Aorta (tissue), 5 donors: ENCODE measurements at regions not wholly inside any gene's neighbourhood (a gene's known extent, or its start where the extent isn't known, plus 50 kb on each side); places are given as distances from the start of the nearest gene placed in this dataset.

Source experiments
- ATAC-seq: fragments of 200-7000 bp; cut with Tn5 transposase; one replicate; pipeline ENCODE4 v1.9.1; 2022; ENCODE audit warnings: moderate library complexity; ENCODE audit not compliant: low FRiP score
- DNase-seq, 2 donors: peaks; one replicate each; pipeline ENCODE4 v3.0.0-alpha.2; 2020
- H3K27ac ChIP-seq, 2 donors: one replicate each; pipeline ENCODE4 v1.5.1; 2013; ENCODE audit warnings: low read length in 2 of 2, mild to moderate bottlenecking in 2 of 2, moderate library complexity in 2 of 2, control low read depth in 1 of 2, inconsistent platforms in 1 of 2, low read depth in 1 of 2
- H3K27me3 ChIP-seq, 2 donors: one replicate each; pipeline ENCODE4 v1.6.1; 2013; ENCODE audit warnings: control low read depth in 1 of 2, low read length in 1 of 2, mild to moderate bottlenecking in 1 of 2, moderate library complexity in 1 of 2; ENCODE audit not compliant: insufficient read depth in 2 of 2, control insufficient read depth in 1 of 2
- H3K36me3 ChIP-seq, 2 donors: one replicate each; pipeline ENCODE4 v1.6.1; 2013; ENCODE audit warnings: control low read depth in 1 of 2, low read length in 1 of 2, mild to moderate bottlenecking in 1 of 2; ENCODE audit not compliant: insufficient read depth in 2 of 2, control insufficient read depth in 1 of 2
- H3K4me1 ChIP-seq, 2 donors: one replicate each; pipeline ENCODE4 v1.6.1; 2013; ENCODE audit warnings: low read length in 2 of 2, control low read depth in 1 of 2, mild to moderate bottlenecking in 1 of 2, moderate library complexity in 1 of 2; ENCODE audit not compliant: insufficient read depth in 2 of 2, control insufficient read depth in 1 of 2
- H3K4me3 ChIP-seq, 2 donors: one replicate each; pipeline ENCODE4 v1.5.1; 2013; ENCODE audit warnings: low read length in 2 of 2, control low read depth in 1 of 2, mild to moderate bottlenecking in 1 of 2
- H3K9me3 ChIP-seq: one replicate; pipeline ENCODE4 v1.6.1; 2013; ENCODE audit warnings: mild to moderate bottlenecking, low read length; ENCODE audit not compliant: control insufficient read depth
- WGBS, 2 donors: extraction: QIAGEN DNeasy Blood & Tissue Kit; methylation state at CpG; one replicate each; pipeline ENCODE4 v1.1.7; 2013; 5-methylcytosine and 5-hydroxymethylcytosine counted together
- intact Hi-C, 2 donors: fragments of 100-400 bp; cut with DNase I; formaldehyde crosslinking; loops; one replicate each; pipeline versions ENCODE4 v1.14.2 to v1.15.0; 2022
- donor health status: healthy with polysubstance abuse.
- donor health status: Bipolar disorder and iron deficiency.
- donor health status: DM: no; HTN: no; CAD: no.
- donor health status: DM: no; HTN: no; CAD: no.
- donor health status: DM: yes; HTN: yes; CAD: no.

- ATAC-seq, result no peak
- Histone ChIP-seq H3K9me3 (no peaks in the 10 kb centered on the region), H3K36me3 (no peaks in the 10 kb centered on the region), H3K4me3 (no peak overlapping the region), H3K27me3 (no peaks in the 10 kb centered on the region), H3K4me1 (no peaks in the 10 kb centered on the region), H3K27ac (no peak overlapping the region)
- WGBS, 2 donors, result 92 to 96% methylated on average over 4 of the region's 4 CpGs
- intact Hi-C loops, result loop anchor here (10.0 kb wide), 1 partner anchor 193 kb away; the partner anchor contains the start of gene LINGO1 (in 2 of the 2)
- DNase-seq, result peak in 1 of 2 donors; percentile 21
These were observed 195.1 kb upstream of the LINGO1 start for GRCh38 chr15:77827860-77828259.

GRCh38 chr15:77826006-77826695, 193.4 kb upstream of the LINGO1 start:
- ATAC-seq, result no peak
- intact Hi-C loops, result loop anchor here (10.0 kb wide), 1 partner anchor 191 kb away; the partner anchor contains the start of gene LINGO1 (in 2 of the 2)

GRCh38 chr15:77825546-77825945, 192.8 kb upstream of the LINGO1 start:
- ATAC-seq (no peak), DNase-seq (peak in 1 of 2 donors; percentile 72)
- Histone ChIP-seq H3K4me1 (no peaks in the 10 kb centered on the region), H3K27me3 (no peaks in the 10 kb centered on the region), H3K36me3 (no peaks in the 10 kb centered on the region), H3K4me3 (no peak overlapping the region), H3K9me3 (no peaks in the 10 kb centered on the region), H3K27ac (no peak overlapping the region)
- WGBS, 2 donors, result 95% methylated on average over 7 of the region's 7 CpGs
- intact Hi-C loops, result loop anchor here (10.0 kb wide), 1 partner anchor 191 kb away; the partner anchor contains the start of gene LINGO1 (in 2 of the 2)

More at GRCh38 chr15:77826006-77826695, 193.4 kb upstream of the LINGO1 start:
- Histone ChIP-seq H3K4me1 (no peaks in the 10 kb centered on the region), H3K4me3 (no peak overlapping the region), H3K27ac (no peak overlapping the region), H3K36me3 (no peaks in the 10 kb centered on the region), H3K27me3 (no peaks in the 10 kb centered on the region), H3K9me3 (no peaks in the 10 kb centered on the region)
- peak in 1 of 2 donors; percentile 67 for DNase-seq
- WGBS, 2 donors, result 83 to 85% methylated on average over 11 of the region's 11 CpGs

- no peak overlapping the region for H3K27ac ChIP-seq
- no peak overlapping the region for H3K4me3 ChIP-seq
- no peaks in the 10 kb centered on the region for H3K4me1 ChIP-seq
- DNase-seq, result no peak
- intact Hi-C loops, result loop anchor here (10.0 kb wide), 1 partner anchor 190 kb away; the partner anchor contains the start of gene LINGO1 (in 2 of the 2)
- no peaks in the 10 kb centered on the region for H3K27me3 ChIP-seq
- ATAC-seq, result no peak
- no peaks in the 10 kb centered on the region for H3K36me3 ChIP-seq
- H3K9me3 ChIP-seq, result no peaks in the 10 kb centered on the region
- 81 to 87% methylated on average over 3 of the region's 3 CpGs for WGBS, 2 donors
These were observed 192.5 kb upstream of the LINGO1 start for GRCh38 chr15:77825252-77825542.

- H3K4me3 ChIP-seq, result no peak overlapping the region
- H3K4me1 ChIP-seq, result no peaks in the 10 kb centered on the region
- intact Hi-C loops, result loop anchor here (10.0 kb wide), 1 partner anchor 190 kb away; the partner anchor contains the start of gene LINGO1 (in 2 of the 2)
- DNase-seq (peak in 1 of 2 donors; percentile 60), ATAC-seq (no peak)
- WGBS, 2 donors, result 88% methylated on average over 13 of the region's 13 CpGs
- no peaks in the 10 kb centered on the region for H3K36me3 ChIP-seq
- no peak overlapping the region for H3K27ac ChIP-seq
- no peaks in the 10 kb centered on the region for H3K9me3 ChIP-seq
- H3K27me3 ChIP-seq, result no peaks in the 10 kb centered on the region
These were observed 191.9 kb upstream of the LINGO1 start for GRCh38 chr15:77824361-77825251.

- H3K27ac ChIP-seq, result no peak overlapping the region
- H3K36me3 ChIP-seq, result no peaks in the 10 kb centered on the region
- no peaks in the 10 kb centered on the region for H3K27me3 ChIP-seq
- no peak overlapping the region for H3K4me3 ChIP-seq
- peak in 1 of 2 donors; percentile 62 for DNase-seq
- H3K9me3 ChIP-seq, result no peaks in the 10 kb centered on the region
- intact Hi-C loops, result loop anchor here (10.0 kb wide), 1 partner anchor 189 kb away; the partner anchor contains the start of gene LINGO1 (in 2 of the 2)
- no peaks in the 10 kb centered on the region for H3K4me1 ChIP-seq
- no peak for ATAC-seq
- WGBS, 2 donors, result 85 to 98% methylated on average over 4 of the region's 4 CpGs
These were observed 191.0 kb upstream of the LINGO1 start for GRCh38 chr15:77823736-77824135.

- Histone ChIP-seq H3K36me3 (no peaks in the 10 kb centered on the region), H3K27me3 (no peaks in the 10 kb centered on the region), H3K27ac (no peak overlapping the region), H3K4me3 (no peak overlapping the region), H3K4me1 (no peaks in the 10 kb centered on the region), H3K9me3 (no peaks in the 10 kb centered on the region)
- ATAC-seq, result no peak
- intact Hi-C loops, result loop anchor here (10.0 kb wide), 1 partner anchor 188 kb away; the partner anchor contains the start of gene LINGO1 (in 2 of the 2)
- 76 to 78% methylated on average over 7 of the region's 7 CpGs for WGBS, 2 donors
- no peak for DNase-seq
These were observed 190.0 kb upstream of the LINGO1 start for GRCh38 chr15:77822631-77823230.

- no peak for DNase-seq
- intact Hi-C loops, result loop anchor here (10.0 kb wide), 1 partner anchor 187 kb away; the partner anchor contains the start of gene LINGO1 (in 2 of the 2)
- Histone ChIP-seq H3K27ac (no peak overlapping the region), H3K9me3 (no peaks in the 10 kb centered on the region), H3K36me3 (no peaks in the 10 kb centered on the region), H3K4me3 (no peak overlapping the region), H3K4me1 (no peaks in the 10 kb centered on the region), H3K27me3 (no peaks in the 10 kb centered on the region)
- no peak for ATAC-seq
- WGBS, 2 donors, result 74 to 75% methylated on average over 2 of the region's 2 CpGs
These were observed 189.2 kb upstream of the LINGO1 start for GRCh38 chr15:77821959-77822256.
